ENCODE measurements at regions not wholly inside any gene's neighbourhood (a gene's known extent, or its start where the extent isn't known, plus 50 kb on each side); places are given as distances from the start of the nearest gene placed in this dataset.
"Not testable (repeated sequence)": the region's sequence is repeated elsewhere in the genome, so short reads cannot be mapped to it uniquely, and the experiment has no call there.

- CTCF ChIA-PET (ENCODE audit: unreplicated experiment) = no interaction called here
Measured at GRCh38 chr4:114444211-114444610, 154.4 kb upstream of the UGT8 start.

GRCh38 chr4:114447963-114448516 is 150.6 kb upstream of the UGT8 start:
- BruUV-seq (replicated peaks); H3K4me1 ChIP-seq (ENCODE audit: insufficient read depth, low read length, poor library complexity, severe bottlenecking); H3K9me3 ChIP-seq (ENCODE audit: low read length); CTCF ChIA-PET (ENCODE audit: unreplicated experiment); H3K4me2 ChIP-seq (ENCODE audit: low read length); H3K36me3 ChIP-seq (ENCODE audit: insufficient read depth, low read length); H3K4me3 ChIP-seq (ENCODE audit: low read depth, low read length, poor library complexity, severe bottlenecking); intact Hi-C loops (cut with micrococcal nuclease; ENCODE audit: unreplicated experiment); H3K27ac ChIP-seq (ENCODE audit: low read depth, low read length, poor library complexity, severe bottlenecking); H4K20me1 ChIP-seq (ENCODE audit: insufficient read depth, low read length); H2AFZ ChIP-seq (ENCODE audit: low read length); H3K9me2 ChIP-seq (ENCODE audit: insufficient read depth, low read length); DNase-seq (ENCODE audit: low spot score); H3K79me2 ChIP-seq (ENCODE audit: insufficient read depth, low read depth, low read length): not testable (repeated sequence)
- POLR2A ChIA-PET = interaction anchor here (0.7 to 1.4 kb wide), 2 partner anchors 239 to 358 kb away, joined by 4 read pairs; no protein-coding TSS in a partner anchor

More at GRCh38 chr4:114444211-114444610, 154.4 kb upstream of the UGT8 start:
- Histone ChIP-seq H3K9me2 (ENCODE audit: insufficient read depth, low read length) (no peaks in the 10 kb centered on the region), H2AFZ (ENCODE audit: low read length) (no peak overlapping the region), H3K4me2 (ENCODE audit: low read length) (no peak overlapping the region), H3K9me3 (ENCODE audit: low read length) (no peaks in the 10 kb centered on the region), H3K4me1 (ENCODE audit: insufficient read depth, low read length, poor library complexity, severe bottlenecking) (no peaks in the 10 kb centered on the region), H3K79me2 (ENCODE audit: insufficient read depth, low read depth, low read length) (no peaks in the 10 kb centered on the region), H3K27ac (ENCODE audit: low read depth, low read length, poor library complexity, severe bottlenecking) (no peak overlapping the region), H4K20me1 (ENCODE audit: insufficient read depth, low read length) (no peaks in the 10 kb centered on the region), H3K36me3 (ENCODE audit: insufficient read depth, low read length) (no peaks in the 10 kb centered on the region), H3K4me3 (ENCODE audit: low read depth, low read length, poor library complexity, severe bottlenecking) (no peak overlapping the region)
- DNase-seq (ENCODE audit: low spot score) = no peak
- no TSS peak for BruUV-seq (replicated peaks)
- TF ChIP-seq CTCF (conservative IDR thresholded peaks at IDR 0.05; ENCODE audit: low read length) = no peak
- no peak for TF ChIP-seq EZH2phosphoT487 (IDR thresholded peaks at IDR 0.05; ENCODE audit: borderline replicate concordance, low read depth, low read length)
- POLR2A ChIA-PET = no interaction called here
- intact Hi-C loops (cut with micrococcal nuclease; ENCODE audit: unreplicated experiment) = no loop called here

GRCh38 chr4:114458728-114459127 is 139.9 kb upstream of the UGT8 start:
- no peaks in the 10 kb centered on the region for H3K9me3 ChIP-seq (ENCODE audit: low read length)
- H3K9me2 ChIP-seq (ENCODE audit: insufficient read depth, low read length) = no peaks in the 10 kb centered on the region
- H3K36me3 ChIP-seq (ENCODE audit: insufficient read depth, low read length) = no peaks in the 10 kb centered on the region
- ChIA-PET CTCF (ENCODE audit: unreplicated experiment) (no interaction called here), POLR2A (no interaction called here)
- no peaks in the 10 kb centered on the region for H3K4me1 ChIP-seq (ENCODE audit: insufficient read depth, low read length, poor library complexity, severe bottlenecking)
- TF ChIP-seq EZH2phosphoT487 (IDR thresholded peaks at IDR 0.05; ENCODE audit: borderline replicate concordance, low read depth, low read length) (no peak), CTCF (conservative IDR thresholded peaks at IDR 0.05; ENCODE audit: low read length) (no peak)
- no TSS peak for BruUV-seq (replicated peaks)
- no peaks in the 10 kb centered on the region for H3K79me2 ChIP-seq (ENCODE audit: insufficient read depth, low read depth, low read length)
- DNase-seq (ENCODE audit: low spot score) = no peak
- H3K4me3 ChIP-seq (ENCODE audit: low read depth, low read length, poor library complexity, severe bottlenecking) = no peak overlapping the region
- no peaks in the 10 kb centered on the region for H4K20me1 ChIP-seq (ENCODE audit: insufficient read depth, low read length)
- H2AFZ ChIP-seq (ENCODE audit: low read length) = no peak overlapping the region
- no peak overlapping the region for H3K27ac ChIP-seq (ENCODE audit: low read depth, low read length, poor library complexity, severe bottlenecking)
- H3K4me2 ChIP-seq (ENCODE audit: low read length) = no peak overlapping the region
- intact Hi-C loops (cut with micrococcal nuclease; ENCODE audit: unreplicated experiment) = no loop called here

All from OCI-LY7 (cell line).